MM.1S (cell line): ENCODE measurements at regions not wholly inside any gene's neighbourhood (a gene's known extent, or its start where the extent isn't known, plus 50 kb on each side); places are given as distances from the start of the nearest gene placed in this dataset.
"Not testable (repeated sequence)": the region's sequence is repeated elsewhere in the genome, so short reads cannot be mapped to it uniquely, and the experiment has no call there.

Source experiments
- DNase-seq: peaks from one replicate; pipeline ENCODE4 v3.0.0-alpha.2; 2015
- H2AFZ ChIP-seq: fragments of 300-600 bp; sonication (generic); 2 replicates; pipeline ENCODE4 v1.6.0; 2016; ENCODE audit warnings: antibody characterized with exemption, low read length
- H3F3A ChIP-seq: fragments of 300-600 bp; sonication (generic); 2 replicates; pipeline ENCODE4 v1.6.1; 2016; ENCODE audit warnings: mild to moderate bottlenecking, antibody characterized with exemption, low read length, moderate library complexity, mixed read lengths; ENCODE audit not compliant: insufficient read depth
- H3K27ac ChIP-seq: fragments of 300-600 bp; sonication (generic); 2 replicates; pipeline ENCODE4 v1.5.1; 2016; ENCODE audit warnings: mild to moderate bottlenecking, low read length
- H3K27me3 ChIP-seq: fragments of 300-600 bp; sonication (generic); replicated peaks from 2 replicates; pipeline ENCODE4 v1.6.0; 2016; ENCODE audit warnings: low read length; ENCODE audit not compliant: insufficient read depth
- H3K36me3 ChIP-seq: fragments of 300-600 bp; sonication (generic); replicated peaks from 2 replicates; pipeline ENCODE4 v1.6.1; 2016; ENCODE audit warnings: mild to moderate bottlenecking, low read length, mixed read lengths; ENCODE audit not compliant: insufficient read depth
- H3K4me1 ChIP-seq: fragments of 300-600 bp; sonication (generic); 2 replicates; pipeline ENCODE4 v1.6.1; 2016; ENCODE audit warnings: low read length, mixed read lengths
- H3K4me2 ChIP-seq: fragments of 300-600 bp; sonication (generic); 2 replicates; pipeline ENCODE4 v1.6.0; 2016; ENCODE audit warnings: low read depth, low read length
- H3K4me3 ChIP-seq: fragments of 300-600 bp; sonication (generic); 2 replicates; pipeline ENCODE4 v1.5.1; 2016; ENCODE audit warnings: low read length, mixed read lengths
- H3K79me2 ChIP-seq: fragments of 300-600 bp; sonication (generic); 2 replicates; pipeline ENCODE4 v1.6.1; 2016; ENCODE audit warnings: mixed run types, low read length, mixed read lengths
- H3K9ac ChIP-seq: fragments of 300-600 bp; sonication (generic); 2 replicates; pipeline ENCODE4 v1.6.1; 2016; ENCODE audit warnings: low read length, mixed read lengths
- H3K9me2 ChIP-seq: fragments of 300-600 bp; sonication (generic); replicated peaks from 2 replicates; pipeline ENCODE4 v1.6.1; 2016; ENCODE audit warnings: mild to moderate bottlenecking, low read length, mixed read lengths; ENCODE audit not compliant: insufficient read depth
- H3K9me3 ChIP-seq: fragments of 300-600 bp; sonication (generic); replicated peaks from 2 replicates; pipeline ENCODE4 v1.6.1; 2016; ENCODE audit warnings: mild to moderate bottlenecking, low read length, mixed read lengths; ENCODE audit not compliant: insufficient read depth
- H4K20me1 ChIP-seq: fragments of 300-600 bp; sonication (generic); 2 replicates; pipeline ENCODE4 v1.6.1; 2016; ENCODE audit warnings: mild to moderate bottlenecking, low read length, moderate library complexity, mixed read lengths; ENCODE audit not compliant: insufficient read depth

- not testable (repeated sequence) for H3K4me1 ChIP-seq, H3K27me3 ChIP-seq, H2AFZ ChIP-seq, H3K9me2 ChIP-seq, H3K36me3 ChIP-seq, H4K20me1 ChIP-seq, H3K9me3 ChIP-seq, H3K9ac ChIP-seq, H3K27ac ChIP-seq, H3K4me2 ChIP-seq, H3K4me3 ChIP-seq, DNase-seq, H3F3A ChIP-seq, H3K79me2 ChIP-seq
Measured at GRCh38 chr2:89888693-89889092, 1197.2 kb downstream of the RPIA start.

- not testable (repeated sequence) for H2AFZ ChIP-seq, H3K79me2 ChIP-seq, H3K27me3 ChIP-seq, H3K4me2 ChIP-seq, H3F3A ChIP-seq, DNase-seq, H3K4me3 ChIP-seq, H3K4me1 ChIP-seq, H3K27ac ChIP-seq, H3K9me2 ChIP-seq, H3K9ac ChIP-seq, H4K20me1 ChIP-seq, H3K9me3 ChIP-seq, H3K36me3 ChIP-seq
Measured at GRCh38 chr2:89890185-89890773, 1198.8 kb downstream of the RPIA start.

- H3K27ac ChIP-seq, H3K27me3 ChIP-seq, H4K20me1 ChIP-seq, H2AFZ ChIP-seq, H3K4me2 ChIP-seq, H3K9me2 ChIP-seq, H3K9ac ChIP-seq, H3K36me3 ChIP-seq, H3K9me3 ChIP-seq, H3K4me1 ChIP-seq, H3K4me3 ChIP-seq, H3K79me2 ChIP-seq, DNase-seq, H3F3A ChIP-seq: not testable (repeated sequence)
Measured at GRCh38 chr2:89894988-89895387, 1203.5 kb downstream of the RPIA start.

GRCh38 chr2:89895629-89896028 lies 1204.2 kb downstream of the RPIA start:
- H3K4me1 ChIP-seq, H3K9ac ChIP-seq, H3K9me2 ChIP-seq, H3K27ac ChIP-seq, H3K79me2 ChIP-seq, H3K4me3 ChIP-seq, H3K9me3 ChIP-seq, DNase-seq, H3K36me3 ChIP-seq, H2AFZ ChIP-seq, H3F3A ChIP-seq, H3K27me3 ChIP-seq, H4K20me1 ChIP-seq, H3K4me2 ChIP-seq: not testable (repeated sequence)

GRCh38 chr2:89927018-89927417 lies 1235.5 kb downstream of the RPIA start:
- H3K4me2 ChIP-seq: not testable (repeated sequence)

GRCh38 chr2:89935436-89935835 lies 1244.0 kb downstream of the RPIA start:
- H4K20me1 ChIP-seq, DNase-seq, H3K27me3 ChIP-seq, H3K9ac ChIP-seq, H3K4me3 ChIP-seq, H3K4me2 ChIP-seq, H3K27ac ChIP-seq, H3K9me2 ChIP-seq, H3F3A ChIP-seq, H3K79me2 ChIP-seq, H3K9me3 ChIP-seq, H2AFZ ChIP-seq, H3K36me3 ChIP-seq, H3K4me1 ChIP-seq: not testable (repeated sequence)

More at GRCh38 chr2:89927018-89927417, 1235.5 kb downstream of the RPIA start:
- not testable (repeated sequence) for H2AFZ ChIP-seq, DNase-seq, H3K9ac ChIP-seq, H4K20me1 ChIP-seq, H3K27me3 ChIP-seq, H3K4me3 ChIP-seq, H3F3A ChIP-seq, H3K79me2 ChIP-seq, H3K27ac ChIP-seq, H3K4me1 ChIP-seq, H3K36me3 ChIP-seq, H3K9me3 ChIP-seq, H3K9me2 ChIP-seq

GRCh38 chr2:89936011-89936410 lies 1244.5 kb downstream of the RPIA start:
- not testable (repeated sequence) for H3K9me3 ChIP-seq, H3K36me3 ChIP-seq, H3K4me2 ChIP-seq, H3K79me2 ChIP-seq, H4K20me1 ChIP-seq, H2AFZ ChIP-seq, DNase-seq, H3K9ac ChIP-seq, H3F3A ChIP-seq, H3K27me3 ChIP-seq, H3K9me2 ChIP-seq, H3K27ac ChIP-seq, H3K4me1 ChIP-seq, H3K4me3 ChIP-seq

GRCh38 chr2:89936559-89936958 lies 1245.1 kb downstream of the RPIA start:
- not testable (repeated sequence) for H3K4me3 ChIP-seq, DNase-seq, H3K27me3 ChIP-seq, H3K9me3 ChIP-seq, H3K27ac ChIP-seq, H3K9ac ChIP-seq, H3K9me2 ChIP-seq, H3K4me1 ChIP-seq, H3K79me2 ChIP-seq, H3F3A ChIP-seq, H4K20me1 ChIP-seq, H2AFZ ChIP-seq, H3K36me3 ChIP-seq, H3K4me2 ChIP-seq
